MM.1S (cell line): ENCODE measurements at regions not wholly inside any gene's neighbourhood (a gene's known extent, or its start where the extent isn't known, plus 50 kb on each side); places are given as distances from the start of the nearest gene placed in this dataset.

Experiments
- DNase-seq: peaks from one replicate; pipeline ENCODE4 v3.0.0-alpha.2; 2015
- H2AFZ ChIP-seq: fragments of 300-600 bp; sonication (generic); 2 replicates; pipeline ENCODE4 v1.6.0; 2016; ENCODE audit warnings: antibody characterized with exemption, low read length
- H3F3A ChIP-seq: fragments of 300-600 bp; sonication (generic); 2 replicates; pipeline ENCODE4 v1.6.1; 2016; ENCODE audit warnings: mild to moderate bottlenecking, antibody characterized with exemption, low read length, moderate library complexity, mixed read lengths; ENCODE audit not compliant: insufficient read depth
- H3K27ac ChIP-seq: fragments of 300-600 bp; sonication (generic); 2 replicates; pipeline ENCODE4 v1.5.1; 2016; ENCODE audit warnings: mild to moderate bottlenecking, low read length
- H3K27me3 ChIP-seq: fragments of 300-600 bp; sonication (generic); replicated peaks from 2 replicates; pipeline ENCODE4 v1.6.0; 2016; ENCODE audit warnings: low read length; ENCODE audit not compliant: insufficient read depth
- H3K36me3 ChIP-seq: fragments of 300-600 bp; sonication (generic); replicated peaks from 2 replicates; pipeline ENCODE4 v1.6.1; 2016; ENCODE audit warnings: mild to moderate bottlenecking, low read length, mixed read lengths; ENCODE audit not compliant: insufficient read depth
- H3K4me1 ChIP-seq: fragments of 300-600 bp; sonication (generic); 2 replicates; pipeline ENCODE4 v1.6.1; 2016; ENCODE audit warnings: low read length, mixed read lengths
- H3K4me2 ChIP-seq: fragments of 300-600 bp; sonication (generic); 2 replicates; pipeline ENCODE4 v1.6.0; 2016; ENCODE audit warnings: low read depth, low read length
- H3K4me3 ChIP-seq: fragments of 300-600 bp; sonication (generic); 2 replicates; pipeline ENCODE4 v1.5.1; 2016; ENCODE audit warnings: low read length, mixed read lengths
- H3K79me2 ChIP-seq: fragments of 300-600 bp; sonication (generic); 2 replicates; pipeline ENCODE4 v1.6.1; 2016; ENCODE audit warnings: mixed run types, low read length, mixed read lengths
- H3K9ac ChIP-seq: fragments of 300-600 bp; sonication (generic); 2 replicates; pipeline ENCODE4 v1.6.1; 2016; ENCODE audit warnings: low read length, mixed read lengths
- H3K9me2 ChIP-seq: fragments of 300-600 bp; sonication (generic); replicated peaks from 2 replicates; pipeline ENCODE4 v1.6.1; 2016; ENCODE audit warnings: mild to moderate bottlenecking, low read length, mixed read lengths; ENCODE audit not compliant: insufficient read depth
- H3K9me3 ChIP-seq: fragments of 300-600 bp; sonication (generic); replicated peaks from 2 replicates; pipeline ENCODE4 v1.6.1; 2016; ENCODE audit warnings: mild to moderate bottlenecking, low read length, mixed read lengths; ENCODE audit not compliant: insufficient read depth
- H4K20me1 ChIP-seq: fragments of 300-600 bp; sonication (generic); 2 replicates; pipeline ENCODE4 v1.6.1; 2016; ENCODE audit warnings: mild to moderate bottlenecking, low read length, moderate library complexity, mixed read lengths; ENCODE audit not compliant: insufficient read depth
- EZH2 ChIP-seq: fragments of 300-600 bp; sonication (generic); optimal IDR thresholded peaks from 2 replicates; pipeline ENCODE3; 2017; ENCODE audit warnings: low read depth, mild to moderate bottlenecking, antibody characterized with exemption, low read length, mixed read lengths
- EZH2phosphoT487 ChIP-seq: fragments of 300-600 bp; sonication (generic); IDR thresholded peaks from 2 replicates; pipeline ENCODE4 v1.6.1; 2018; ENCODE audit warnings: antibody characterized with exemption, low read length
- TF ChIP-seq, protein P1 (sequence below): fragments of 300-600 bp; sonication (generic); IDR thresholded peaks from 2 replicates; pipeline ENCODE4 v1.5.1; 2016; ENCODE audit warnings: antibody characterized with exemption, low read length, mixed read lengths

DNA sequence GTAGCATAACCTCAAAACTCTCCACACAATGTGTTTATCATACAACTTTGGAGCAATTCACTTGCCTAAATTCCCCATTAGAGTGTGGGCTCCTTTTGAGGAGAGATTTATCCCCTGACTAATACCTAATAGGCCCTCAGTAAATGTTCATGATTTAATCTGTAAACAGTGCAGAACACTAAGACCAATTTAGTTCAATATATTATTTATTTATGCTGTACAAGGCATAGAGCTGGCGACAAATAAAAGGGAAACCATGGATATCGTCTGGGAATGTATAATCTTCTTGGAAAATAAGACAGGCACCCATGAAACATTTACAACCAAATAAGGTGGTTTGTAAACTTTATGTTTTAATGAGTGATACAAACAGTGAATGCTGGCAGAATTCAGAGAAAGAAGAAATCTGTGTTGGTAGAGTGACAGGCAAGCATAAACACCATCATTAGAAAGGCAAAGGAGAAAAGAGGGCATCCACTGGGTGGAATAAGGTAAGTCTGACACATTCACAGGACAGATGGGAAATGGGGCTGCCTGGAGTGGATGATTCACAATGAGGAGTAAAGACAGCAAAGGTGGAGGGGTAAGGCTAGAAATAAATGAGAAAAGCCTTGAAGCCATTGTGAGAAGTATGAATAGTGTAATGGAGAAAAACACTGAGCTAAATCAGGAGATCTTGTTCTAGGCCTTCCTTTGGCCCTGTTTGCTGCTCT, 106.1 kb upstream of the MIR17HG start:
- H3K4me3 ChIP-seq: no peak overlapping the region
- DNase-seq: no peak
- no peak overlapping the region for H3K27ac ChIP-seq
- H3F3A ChIP-seq: no peaks in the 10 kb centered on the region
- H3K36me3 ChIP-seq: no peaks in the 10 kb centered on the region
- H3K4me2 ChIP-seq: no peak overlapping the region
- H3K9me3 ChIP-seq: no peaks in the 10 kb centered on the region
- H4K20me1 ChIP-seq: no peaks in the 10 kb centered on the region
- no peaks in the 10 kb centered on the region for H3K9me2 ChIP-seq
- no peaks in the 10 kb centered on the region for H3K79me2 ChIP-seq
- no peaks in the 10 kb centered on the region for H3K4me1 ChIP-seq
- TF ChIP-seq, protein P1, sequence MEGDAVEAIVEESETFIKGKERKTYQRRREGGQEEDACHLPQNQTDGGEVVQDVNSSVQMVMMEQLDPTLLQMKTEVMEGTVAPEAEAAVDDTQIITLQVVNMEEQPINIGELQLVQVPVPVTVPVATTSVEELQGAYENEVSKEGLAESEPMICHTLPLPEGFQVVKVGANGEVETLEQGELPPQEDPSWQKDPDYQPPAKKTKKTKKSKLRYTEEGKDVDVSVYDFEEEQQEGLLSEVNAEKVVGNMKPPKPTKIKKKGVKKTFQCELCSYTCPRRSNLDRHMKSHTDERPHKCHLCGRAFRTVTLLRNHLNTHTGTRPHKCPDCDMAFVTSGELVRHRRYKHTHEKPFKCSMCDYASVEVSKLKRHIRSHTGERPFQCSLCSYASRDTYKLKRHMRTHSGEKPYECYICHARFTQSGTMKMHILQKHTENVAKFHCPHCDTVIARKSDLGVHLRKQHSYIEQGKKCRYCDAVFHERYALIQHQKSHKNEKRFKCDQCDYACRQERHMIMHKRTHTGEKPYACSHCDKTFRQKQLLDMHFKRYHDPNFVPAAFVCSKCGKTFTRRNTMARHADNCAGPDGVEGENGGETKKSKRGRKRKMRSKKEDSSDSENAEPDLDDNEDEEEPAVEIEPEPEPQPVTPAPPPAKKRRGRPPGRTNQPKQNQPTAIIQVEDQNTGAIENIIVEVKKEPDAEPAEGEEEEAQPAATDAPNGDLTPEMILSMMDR: no peak
- TF ChIP-seq EZH2phosphoT487: no peak
- TF ChIP-seq EZH2: no peak
- H3K27me3 ChIP-seq: no peaks in the 10 kb centered on the region
- H3K9ac ChIP-seq: no peak overlapping the region
- H2AFZ ChIP-seq: no peak overlapping the region

DNA sequence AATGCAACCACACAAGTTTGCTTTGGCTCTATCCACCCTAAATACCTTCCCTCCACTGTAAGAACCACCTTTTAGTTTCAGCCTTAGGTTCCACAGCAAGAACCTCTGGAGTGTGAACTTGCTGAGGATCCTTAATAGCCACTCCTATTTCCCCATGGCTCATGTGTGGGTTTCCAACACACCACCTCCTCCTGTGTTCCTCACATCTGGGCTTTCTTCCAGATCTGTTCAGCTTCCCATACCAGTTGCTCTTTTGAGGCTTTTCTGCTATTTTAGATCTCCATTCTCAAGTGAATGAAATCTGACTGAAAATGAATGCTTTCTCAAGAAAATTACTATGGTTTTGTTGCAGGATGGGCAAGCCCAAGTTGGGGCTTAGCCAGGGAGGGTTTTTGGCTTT, 104.8 kb upstream of the MIR17HG start:
- H3K9me2 ChIP-seq: no peaks in the 10 kb centered on the region
- H3K4me2 ChIP-seq: no peak overlapping the region
- no peaks in the 10 kb centered on the region for H3K9me3 ChIP-seq
- H2AFZ ChIP-seq: no peak overlapping the region
- no peak for DNase-seq
- H3K27ac ChIP-seq: no peak overlapping the region
- H3K27me3 ChIP-seq: no peaks in the 10 kb centered on the region
- no peak overlapping the region for H3K4me3 ChIP-seq
- no peaks in the 10 kb centered on the region for H4K20me1 ChIP-seq
- H3K4me1 ChIP-seq: no peaks in the 10 kb centered on the region
- no peaks in the 10 kb centered on the region for H3F3A ChIP-seq
- H3K79me2 ChIP-seq: no peaks in the 10 kb centered on the region
- no peak overlapping the region for H3K9ac ChIP-seq
- no peaks in the 10 kb centered on the region for H3K36me3 ChIP-seq
- TF ChIP-seq EZH2phosphoT487 (no peak), EZH2 (no peak)
- TF ChIP-seq, protein P1: no peak

DNA sequence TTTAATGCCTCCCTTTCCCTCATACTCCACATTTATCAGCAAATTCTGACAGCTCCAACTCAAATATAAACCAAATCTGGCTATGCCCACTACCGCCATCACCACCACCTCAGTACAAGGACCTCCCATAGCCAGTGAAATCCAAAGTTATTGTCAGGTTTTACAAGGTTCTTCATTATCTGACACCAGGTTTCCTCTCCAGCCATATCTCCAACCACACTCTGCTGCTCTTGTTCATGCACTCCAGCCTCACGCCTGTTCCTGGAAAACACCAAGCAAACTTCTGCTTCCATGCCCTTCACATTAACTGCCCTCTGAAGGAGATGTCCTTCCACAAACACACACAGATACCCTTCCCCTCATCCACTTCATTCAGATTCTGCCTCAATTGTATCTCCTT, 102.2 kb upstream of the MIR17HG start:
- TF ChIP-seq, protein P1: no peak
- TF ChIP-seq EZH2 (no peak), EZH2phosphoT487 (no peak)
- H3K27me3 ChIP-seq: no peaks in the 10 kb centered on the region
- no peak overlapping the region for H3K4me2 ChIP-seq
- no peaks in the 10 kb centered on the region for H4K20me1 ChIP-seq
- no peaks in the 10 kb centered on the region for H3K79me2 ChIP-seq
- no peak for DNase-seq
- no peaks in the 10 kb centered on the region for H3K4me1 ChIP-seq
- H3K9ac ChIP-seq: no peak overlapping the region
- H3K9me2 ChIP-seq: no peaks in the 10 kb centered on the region
- no peak overlapping the region for H2AFZ ChIP-seq
- H3F3A ChIP-seq: no peaks in the 10 kb centered on the region
- no peak overlapping the region for H3K27ac ChIP-seq
- H3K36me3 ChIP-seq: no peaks in the 10 kb centered on the region
- H3K4me3 ChIP-seq: no peak overlapping the region
- H3K9me3 ChIP-seq: no peaks in the 10 kb centered on the region
